HG03064 (cell line): ENCODE measurements at regions not wholly inside any gene's neighbourhood (a gene's known extent, or its start where the extent isn't known, plus 50 kb on each side); places are given as distances from the start of the nearest gene placed in this dataset.
"Not testable (repeated sequence)": the region's sequence is repeated elsewhere in the genome, so short reads cannot be mapped to it uniquely, and the experiment has no call there.

ENCODE experiments used
- ATAC-seq: cut with Tn5 transposase; IDR thresholded peaks from one replicate; pipeline ENCODE4 v1.9.1; 2021; ENCODE audit warnings: low read depth; ENCODE audit not compliant: unreplicated experiment

DNA sequence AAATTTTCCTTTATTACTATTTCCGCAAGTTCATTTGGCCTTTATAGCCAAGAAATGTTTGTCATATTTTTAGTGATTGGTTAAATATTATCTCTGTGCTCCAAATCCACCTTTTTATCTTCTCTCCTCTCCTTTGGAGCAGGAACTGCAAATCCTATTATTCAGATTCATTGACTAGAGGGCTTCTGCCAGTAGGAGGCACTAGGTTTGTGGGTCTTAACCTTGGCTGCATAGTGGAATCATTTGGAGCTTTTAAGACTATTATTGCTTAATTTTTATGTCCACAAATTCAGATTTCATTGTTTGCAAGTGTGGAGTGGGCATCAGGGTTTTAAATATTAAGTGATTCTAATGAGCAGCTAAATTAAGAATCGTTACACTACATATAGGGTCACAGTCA lies 75.3 kb upstream of the SYT10 start:
- no peak for ATAC-seq

DNA sequence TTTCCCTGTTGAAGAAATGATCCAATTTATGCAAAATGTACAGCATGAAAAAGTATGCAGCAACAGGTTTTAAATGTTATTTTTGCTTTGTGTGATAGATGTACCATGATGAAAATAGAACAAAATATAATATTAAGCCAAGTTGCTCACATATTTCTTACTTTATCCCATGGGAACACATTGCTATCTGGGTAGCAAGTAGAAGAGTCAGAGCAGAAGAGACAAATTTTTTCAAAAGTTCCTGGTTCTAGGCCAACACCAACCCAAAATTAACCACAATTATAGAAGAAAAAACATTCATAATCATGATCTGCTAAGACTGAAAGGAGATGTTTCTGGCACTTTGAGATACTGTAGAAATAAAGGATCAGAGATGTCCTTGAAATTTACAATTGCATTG lies 79.9 kb upstream of the SYT10 start:
- no peak for ATAC-seq

- ATAC-seq = not testable (repeated sequence)
Measured at GRCh38 chr12:33520505-33521302, 81.1 kb upstream of the SYT10 start.

- ATAC-seq = no peak
Measured at GRCh38 chr12:33529031-33529430, 89.4 kb upstream of the SYT10 start.

DNA sequence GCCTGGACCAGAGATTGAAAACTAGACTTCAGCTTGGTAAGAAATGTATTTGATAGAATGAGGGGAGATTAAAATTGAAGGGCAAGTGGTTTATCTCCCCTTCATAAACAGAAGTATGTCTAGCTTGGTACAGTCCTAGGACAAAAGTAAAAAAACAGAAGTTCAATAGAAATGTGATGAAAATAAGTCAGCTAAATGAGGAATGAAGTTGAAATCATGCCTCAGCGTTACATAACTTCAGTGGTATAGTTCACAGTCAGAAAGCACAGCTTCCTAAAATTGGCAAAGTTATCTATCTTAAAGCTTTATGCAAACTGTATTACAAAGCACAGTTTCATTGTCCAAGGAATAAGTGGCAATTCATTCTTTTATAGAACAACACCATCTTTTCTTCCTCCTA lies 90.2 kb upstream of the SYT10 start:
- ATAC-seq = no peak

DNA sequence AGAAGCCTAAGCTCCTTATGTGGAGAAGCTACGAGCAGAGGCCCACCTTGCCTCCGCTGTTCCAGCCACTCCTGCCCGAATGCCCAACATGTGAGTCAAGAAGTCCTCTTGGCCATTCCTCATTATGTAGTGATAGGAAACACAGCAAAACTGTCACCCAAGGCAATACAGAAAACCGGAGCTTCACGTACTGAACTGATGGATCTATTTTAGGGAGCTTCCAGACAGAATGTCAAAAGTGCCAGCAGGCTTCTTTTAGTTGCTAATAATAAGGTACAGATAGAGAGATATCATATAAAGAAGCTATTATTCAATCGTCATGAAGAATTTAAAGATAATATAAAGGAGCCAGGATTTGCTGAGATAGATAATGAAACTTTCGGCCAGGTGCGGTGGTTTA lies 91.6 kb upstream of the SYT10 start:
- no peak for ATAC-seq

DNA sequence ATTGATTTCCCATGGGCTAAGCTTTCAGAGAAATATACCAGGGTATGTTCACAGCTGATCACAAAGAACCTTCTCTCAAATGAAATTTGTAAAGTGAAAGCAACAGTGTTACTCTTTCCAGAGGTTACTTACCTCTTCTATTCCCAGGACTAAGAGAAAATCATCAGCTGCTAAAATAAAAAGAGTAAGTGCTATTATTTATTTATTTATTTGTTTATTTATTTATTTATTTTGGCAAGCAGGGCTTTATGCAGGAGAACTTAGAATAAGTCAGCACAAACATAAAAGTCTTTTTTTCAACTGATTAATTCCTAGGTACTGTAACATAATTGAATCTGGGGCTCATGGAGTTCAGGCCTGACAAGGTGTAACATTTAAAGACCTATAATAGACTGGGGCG lies 93.9 kb upstream of the SYT10 start:
- ATAC-seq = no peak

DNA sequence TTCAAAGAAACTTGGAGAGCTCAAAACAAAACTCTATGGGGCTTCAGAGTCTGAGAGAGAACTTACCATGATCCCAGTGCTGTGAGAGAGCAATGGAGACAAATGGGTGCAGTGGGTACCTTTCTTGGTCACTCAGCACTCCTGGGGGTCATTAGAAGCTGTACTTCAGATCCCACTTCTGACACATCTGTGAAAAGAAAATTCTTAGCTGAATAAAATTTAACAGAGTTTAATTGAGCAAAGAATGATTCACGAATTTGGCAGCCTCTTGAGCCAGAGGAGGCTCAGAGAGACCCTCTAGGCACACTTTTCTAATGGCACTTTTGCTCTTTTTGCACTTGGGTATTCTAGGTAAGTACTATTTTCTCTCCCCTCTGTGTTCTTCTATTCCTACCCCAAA lies 96.8 kb upstream of the SYT10 start:
- ATAC-seq = no peak

GRCh38 chr12:33546004-33546403 lies 106.4 kb upstream of the SYT10 start:
- no peak for ATAC-seq

DNA sequence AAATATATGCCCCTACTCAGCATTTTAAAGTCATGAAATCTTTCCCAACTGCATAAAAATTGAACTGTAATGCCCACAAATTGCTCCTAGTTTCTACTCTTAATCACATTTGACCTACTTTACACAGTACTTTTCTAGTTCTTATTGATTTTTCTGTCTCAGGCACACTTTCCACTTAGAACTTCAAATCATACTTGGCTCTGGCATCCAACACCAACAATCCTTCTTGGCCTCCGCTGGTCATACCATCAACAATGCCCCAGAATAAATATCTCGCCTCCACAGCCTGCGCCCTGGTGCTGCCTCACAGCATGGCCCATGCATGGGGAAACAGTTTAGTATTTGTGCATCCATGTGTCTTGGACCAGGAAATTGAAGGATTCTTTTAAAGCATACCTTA lies 107.5 kb upstream of the SYT10 start:
- no peak for ATAC-seq

GRCh38 chr12:33550214-33550613 lies 110.6 kb upstream of the SYT10 start:
- not testable (repeated sequence) for ATAC-seq

DNA sequence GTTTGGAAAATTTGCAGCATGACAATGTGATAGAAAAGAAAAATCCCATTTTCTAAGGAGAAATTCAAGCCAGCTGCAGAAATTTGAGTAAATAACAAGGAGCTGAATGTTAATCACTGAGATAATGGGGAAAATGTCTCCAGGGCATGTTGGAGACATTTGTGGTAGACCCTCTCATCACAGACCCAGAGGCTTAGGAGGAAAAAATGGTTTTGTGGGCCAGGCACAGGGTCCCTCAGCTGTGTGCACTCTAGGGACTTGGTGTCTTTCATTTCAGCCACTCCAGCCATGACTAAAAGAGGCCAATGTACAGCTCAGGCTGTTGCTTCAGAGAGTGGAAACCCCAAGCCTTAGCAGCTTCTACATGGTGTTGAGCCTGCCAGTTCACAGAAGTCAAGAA lies 111.4 kb upstream of the SYT10 start:
- ATAC-seq = no peak

DNA sequence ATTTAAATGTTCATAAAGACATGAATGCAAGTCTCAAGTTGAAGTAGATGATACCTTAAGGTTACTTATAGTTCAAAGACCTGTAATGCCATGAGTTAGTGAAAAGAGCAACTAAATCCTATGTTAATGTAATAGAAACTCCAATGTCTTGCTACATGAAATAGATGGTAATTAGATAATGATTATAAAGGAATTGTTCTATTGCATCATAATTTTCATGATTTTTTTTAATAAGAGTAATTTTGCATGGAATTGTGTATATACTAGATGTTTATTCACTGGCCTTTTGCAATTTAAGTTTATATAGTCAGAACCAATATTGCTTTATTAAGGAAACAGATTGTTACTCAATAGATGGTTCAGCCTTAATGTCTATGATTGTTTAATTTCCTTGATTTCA lies 115.5 kb upstream of the SYT10 start:
- no peak for ATAC-seq

- ATAC-seq = no peak
Measured at GRCh38 chr12:33560653-33561208, 121.1 kb upstream of the SYT10 start.

DNA sequence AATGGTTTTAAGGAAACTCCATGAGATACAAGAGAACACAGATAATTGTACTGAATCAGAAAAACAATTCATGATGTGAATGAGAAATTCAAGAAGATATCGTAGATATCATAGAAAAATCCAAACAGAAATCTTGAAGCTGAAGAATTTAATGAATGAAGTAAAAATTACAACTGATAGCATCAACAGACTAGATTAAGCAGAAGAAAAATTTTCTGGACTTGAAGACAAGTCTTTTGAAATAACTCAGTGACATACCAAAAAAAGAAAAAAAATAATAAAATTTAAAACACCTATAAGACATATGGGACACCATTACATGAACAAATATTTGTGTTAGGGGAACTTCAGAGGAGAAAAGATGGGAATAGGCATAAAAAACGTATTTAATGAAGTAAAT lies 122.8 kb upstream of the SYT10 start:
- ATAC-seq = no peak

- ATAC-seq = no peak
Measured at GRCh38 chr12:33566403-33566802, 126.8 kb upstream of the SYT10 start.

GRCh38 chr12:33575346-33575745 lies 135.7 kb upstream of the SYT10 start:
- no peak for ATAC-seq

- no peak for ATAC-seq
Measured at GRCh38 chr12:33581613-33582122, 142.0 kb upstream of the SYT10 start.

- no peak for ATAC-seq
Measured at GRCh38 chr12:33586576-33586975, 147.0 kb upstream of the SYT10 start.

GRCh38 chr12:33587354-33587753 lies 147.7 kb upstream of the SYT10 start:
- no peak for ATAC-seq

GRCh38 chr12:33587784-33588712 lies 148.4 kb upstream of the SYT10 start:
- ATAC-seq = peak; percentile 83
